Ishikawa (cell line): ENCODE measurements at regions not wholly inside any gene's neighbourhood (a gene's known extent, or its start where the extent isn't known, plus 50 kb on each side); places are given as distances from the start of the nearest gene placed in this dataset.

Experiments
- CEBPB ChIP-seq: IDR thresholded peaks from 2 replicates; pipeline ENCODE4 v1.6.1; 2012
- CREB1 ChIP-seq: IDR thresholded peaks from 2 replicates; pipeline ENCODE4 v1.6.1; 2012; ENCODE audit warnings: low read depth
- EGR1 ChIP-seq: IDR thresholded peaks from 2 replicates; pipeline ENCODE4 v1.6.1; 2012
- EP300 ChIP-seq: IDR thresholded peaks from 2 replicates; pipeline ENCODE4 v1.6.1; 2012; ENCODE audit warnings: borderline replicate concordance
- FOXM1 ChIP-seq: IDR thresholded peaks from 2 replicates; pipeline ENCODE4 v1.6.1; 2012; ENCODE audit warnings: low read depth, borderline replicate concordance
- NFIC ChIP-seq: IDR thresholded peaks from 2 replicates; pipeline ENCODE4 v1.6.1; 2012
- RAD21 ChIP-seq: IDR thresholded peaks from 2 replicates; pipeline ENCODE4 v1.6.1; 2012; ENCODE audit warnings: low read depth
- TAF1 ChIP-seq: IDR thresholded peaks from 2 replicates; pipeline ENCODE4 v1.6.1; 2012; ENCODE audit warnings: low read depth, mild to moderate bottlenecking
- TCF12 ChIP-seq: IDR thresholded peaks from 2 replicates; pipeline ENCODE4 v1.6.1; 2012; ENCODE audit warnings: low read depth
- TEAD4 ChIP-seq: IDR thresholded peaks from 2 replicates; pipeline ENCODE4 v1.6.1; 2012
- YY1 ChIP-seq: IDR thresholded peaks from 2 replicates; pipeline ENCODE4 v1.6.1; 2012; ENCODE audit warnings: low read depth
- ZBTB7A ChIP-seq: IDR thresholded peaks from 2 replicates; pipeline ENCODE4 v1.6.1; 2012; ENCODE audit warnings: low read depth
- TF ChIP-seq, protein P1 (sequence below): IDR thresholded peaks from 2 replicates; pipeline ENCODE4 v1.6.1; 2012
- TF ChIP-seq, protein P2 (sequence below): IDR thresholded peaks from 2 replicates; pipeline ENCODE4 v1.6.1; 2012
- TF ChIP-seq, protein P3 (sequence below): IDR thresholded peaks from 2 replicates; pipeline ENCODE4 v1.6.1; 2012; ENCODE audit warnings: low read depth, mild to moderate bottlenecking

DNA sequence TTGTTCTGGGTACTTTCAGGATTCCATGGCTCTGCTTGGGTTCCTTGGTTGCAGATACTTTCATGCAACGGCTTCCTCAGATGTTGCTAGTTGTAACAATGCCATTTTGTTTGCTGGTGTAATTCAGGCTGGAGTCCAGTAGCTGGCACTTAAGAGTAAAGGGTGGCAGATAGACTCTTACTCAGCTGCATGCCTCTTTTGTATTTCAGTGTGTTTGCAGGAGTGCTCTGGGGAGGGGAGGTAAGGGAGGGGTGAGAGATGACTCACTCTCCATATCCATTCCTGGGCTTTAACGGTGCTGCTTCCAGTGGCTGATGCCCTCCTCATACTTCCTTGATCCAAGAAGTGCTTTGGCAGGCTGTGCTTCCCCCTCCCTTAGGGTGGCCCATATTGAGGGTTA lies 155.2 kb downstream of the ZNF330 start:
- TF ChIP-seq EGR1: no peak
- TF ChIP-seq CREB1: no peak
- peak; percentile 74 for TF ChIP-seq RAD21
- TF ChIP-seq, protein P1, sequence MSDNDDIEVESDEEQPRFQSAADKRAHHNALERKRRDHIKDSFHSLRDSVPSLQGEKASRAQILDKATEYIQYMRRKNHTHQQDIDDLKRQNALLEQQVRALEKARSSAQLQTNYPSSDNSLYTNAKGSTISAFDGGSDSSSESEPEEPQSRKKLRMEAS: no peak

DNA sequence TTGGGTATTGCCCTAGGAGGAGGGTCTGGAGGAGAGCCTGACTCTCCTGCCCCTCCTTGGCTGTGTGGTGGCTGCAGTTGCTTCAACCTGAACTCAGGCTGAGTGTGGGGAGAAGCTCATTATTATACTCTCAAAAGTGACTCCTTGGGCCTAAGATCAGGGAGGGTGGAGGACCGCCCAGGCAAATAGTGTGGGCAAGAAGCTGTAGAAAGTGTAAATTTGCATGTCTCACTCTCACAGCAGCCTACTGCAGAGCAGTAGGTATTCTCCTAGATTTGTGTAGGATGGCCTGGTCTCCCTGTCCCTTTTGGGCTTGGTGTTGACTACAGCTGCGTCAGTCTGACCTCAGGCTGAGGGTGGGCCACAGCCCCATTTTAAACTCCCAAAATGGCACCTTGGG lies 156.1 kb downstream of the ZNF330 start:
- TF ChIP-seq FOXM1: no peak
- no peak for TF ChIP-seq EP300
- no peak for TF ChIP-seq ZBTB7A
- TF ChIP-seq, protein P1: no peak
- no peak for TF ChIP-seq YY1
- TF ChIP-seq NFIC: no peak
- TF ChIP-seq, protein P2, sequence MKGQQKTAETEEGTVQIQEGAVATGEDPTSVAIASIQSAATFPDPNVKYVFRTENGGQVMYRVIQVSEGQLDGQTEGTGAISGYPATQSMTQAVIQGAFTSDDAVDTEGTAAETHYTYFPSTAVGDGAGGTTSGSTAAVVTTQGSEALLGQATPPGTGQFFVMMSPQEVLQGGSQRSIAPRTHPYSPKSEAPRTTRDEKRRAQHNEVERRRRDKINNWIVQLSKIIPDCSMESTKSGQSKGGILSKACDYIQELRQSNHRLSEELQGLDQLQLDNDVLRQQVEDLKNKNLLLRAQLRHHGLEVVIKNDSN: no peak
- no peak for TF ChIP-seq RAD21
- TF ChIP-seq TEAD4: no peak
- no peak for TF ChIP-seq EGR1
- no peak for TF ChIP-seq TAF1
- TF ChIP-seq TCF12: no peak
- TF ChIP-seq, protein P3, sequence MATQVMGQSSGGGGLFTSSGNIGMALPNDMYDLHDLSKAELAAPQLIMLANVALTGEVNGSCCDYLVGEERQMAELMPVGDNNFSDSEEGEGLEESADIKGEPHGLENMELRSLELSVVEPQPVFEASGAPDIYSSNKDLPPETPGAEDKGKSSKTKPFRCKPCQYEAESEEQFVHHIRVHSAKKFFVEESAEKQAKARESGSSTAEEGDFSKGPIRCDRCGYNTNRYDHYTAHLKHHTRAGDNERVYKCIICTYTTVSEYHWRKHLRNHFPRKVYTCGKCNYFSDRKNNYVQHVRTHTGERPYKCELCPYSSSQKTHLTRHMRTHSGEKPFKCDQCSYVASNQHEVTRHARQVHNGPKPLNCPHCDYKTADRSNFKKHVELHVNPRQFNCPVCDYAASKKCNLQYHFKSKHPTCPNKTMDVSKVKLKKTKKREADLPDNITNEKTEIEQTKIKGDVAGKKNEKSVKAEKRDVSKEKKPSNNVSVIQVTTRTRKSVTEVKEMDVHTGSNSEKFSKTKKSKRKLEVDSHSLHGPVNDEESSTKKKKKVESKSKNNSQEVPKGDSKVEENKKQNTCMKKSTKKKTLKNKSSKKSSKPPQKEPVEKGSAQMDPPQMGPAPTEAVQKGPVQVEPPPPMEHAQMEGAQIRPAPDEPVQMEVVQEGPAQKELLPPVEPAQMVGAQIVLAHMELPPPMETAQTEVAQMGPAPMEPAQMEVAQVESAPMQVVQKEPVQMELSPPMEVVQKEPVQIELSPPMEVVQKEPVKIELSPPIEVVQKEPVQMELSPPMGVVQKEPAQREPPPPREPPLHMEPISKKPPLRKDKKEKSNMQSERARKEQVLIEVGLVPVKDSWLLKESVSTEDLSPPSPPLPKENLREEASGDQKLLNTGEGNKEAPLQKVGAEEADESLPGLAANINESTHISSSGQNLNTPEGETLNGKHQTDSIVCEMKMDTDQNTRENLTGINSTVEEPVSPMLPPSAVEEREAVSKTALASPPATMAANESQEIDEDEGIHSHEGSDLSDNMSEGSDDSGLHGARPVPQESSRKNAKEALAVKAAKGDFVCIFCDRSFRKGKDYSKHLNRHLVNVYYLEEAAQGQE: no peak
- TF ChIP-seq CREB1: no peak
- TF ChIP-seq CEBPB: no peak

DNA sequence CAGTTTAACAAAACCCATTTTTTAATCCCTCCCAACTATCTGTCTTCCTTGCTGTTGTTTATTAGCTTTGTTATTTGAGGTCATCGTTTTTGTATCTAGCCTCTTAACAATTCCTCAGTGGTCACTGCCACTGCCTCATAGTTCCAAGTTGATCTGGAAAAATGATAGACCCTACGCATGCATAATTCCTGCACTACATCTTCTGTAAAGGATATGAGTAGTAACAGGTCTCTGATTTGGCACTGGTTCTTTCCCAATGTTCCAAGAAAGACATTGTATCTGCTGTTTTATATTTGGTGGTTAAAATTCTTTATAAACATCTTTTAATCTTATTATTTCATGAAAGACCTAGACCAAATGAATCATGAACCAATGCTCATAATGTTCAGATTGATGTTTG lies 166.6 kb downstream of the ZNF330 start:
- no peak for TF ChIP-seq CEBPB
- no peak for TF ChIP-seq FOXM1
- no peak for TF ChIP-seq TAF1
- TF ChIP-seq EGR1: no peak
- TF ChIP-seq RAD21: no peak
- TF ChIP-seq, protein P2: no peak
- no peak for TF ChIP-seq NFIC
- no peak for TF ChIP-seq TCF12
- TF ChIP-seq EP300: no peak
- TF ChIP-seq TEAD4: no peak
- no peak for TF ChIP-seq YY1
- TF ChIP-seq, protein P1: no peak
- TF ChIP-seq CREB1: no peak
- TF ChIP-seq, protein P3: no peak

DNA sequence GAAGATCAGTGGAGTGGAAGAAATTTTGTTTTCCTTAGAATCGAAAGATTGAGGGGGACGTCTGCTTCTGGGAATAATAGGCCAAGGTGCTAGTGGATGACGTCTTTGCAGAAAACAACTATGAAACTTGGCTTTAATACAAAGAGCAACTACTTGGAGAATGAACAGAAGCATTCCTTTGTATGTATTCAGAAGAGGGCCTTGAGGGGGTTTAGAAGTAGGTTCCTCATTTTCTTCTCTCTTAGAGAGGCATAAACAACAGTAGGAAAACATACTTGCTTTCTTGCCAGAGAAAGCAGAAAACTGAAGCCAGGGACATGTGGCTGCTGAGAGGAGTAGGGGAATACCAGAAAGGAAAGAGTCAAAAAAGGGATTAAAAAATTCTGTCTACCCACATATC lies 167.8 kb downstream of the ZNF330 start:
- TF ChIP-seq CREB1: no peak

DNA sequence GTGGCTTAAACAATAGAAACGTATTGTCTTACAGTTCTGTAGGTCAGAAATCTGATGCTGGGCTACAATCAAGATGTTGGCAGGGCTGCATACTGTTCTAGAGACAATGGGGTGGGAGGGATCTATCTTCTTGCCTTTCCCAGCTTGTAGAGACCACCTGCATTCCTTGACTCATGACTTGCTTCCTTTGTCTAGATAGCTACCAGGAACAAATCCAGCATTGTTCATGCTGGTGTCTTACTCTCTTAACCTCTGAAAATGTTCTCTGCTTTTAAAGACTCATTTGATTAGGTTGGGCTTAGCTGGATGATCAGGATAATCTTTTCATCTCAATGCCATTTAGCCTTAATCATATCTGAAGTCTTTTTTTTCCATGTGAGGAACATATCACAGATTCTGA lies 169.0 kb downstream of the ZNF330 start:
- no peak for TF ChIP-seq TCF12
- TF ChIP-seq YY1: no peak
- no peak; the same call in 1 of the 2 replicates for TF ChIP-seq NFIC
- no peak for TF ChIP-seq TEAD4

DNA sequence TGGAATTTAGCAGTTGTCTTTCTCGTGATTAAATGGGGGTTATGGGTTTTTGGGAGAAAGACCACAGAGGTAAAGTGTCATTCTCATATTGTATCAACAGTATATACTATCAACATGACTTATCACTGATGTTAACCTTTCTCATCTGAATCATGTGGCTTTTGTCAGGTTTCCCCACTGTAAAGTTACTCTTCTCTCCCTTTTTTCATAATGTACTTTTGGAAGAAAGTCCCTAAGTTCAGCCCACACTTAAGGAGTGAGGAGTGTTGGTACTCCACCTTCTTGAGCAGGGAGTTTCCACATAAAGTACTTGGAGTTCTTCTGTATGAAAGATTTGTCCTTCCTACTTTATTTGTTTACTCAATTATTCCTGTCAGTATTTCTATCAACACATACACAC lies 169.9 kb downstream of the ZNF330 start:
- TF ChIP-seq ZBTB7A: no peak
- TF ChIP-seq EP300: no peak
- TF ChIP-seq EGR1: no peak
- no peak for TF ChIP-seq TAF1
- TF ChIP-seq, protein P1: no peak
- TF ChIP-seq, protein P3: no peak
- TF ChIP-seq, protein P2: no peak
- TF ChIP-seq TEAD4: no peak
- TF ChIP-seq TCF12: no peak
- no peak for TF ChIP-seq NFIC
- no peak for TF ChIP-seq RAD21
- TF ChIP-seq YY1: no peak
- no peak for TF ChIP-seq CEBPB
